Adrenal gland (tissue), 9 donors: ENCODE measurements at regions not wholly inside any gene's neighbourhood (a gene's known extent, or its start where the extent isn't known, plus 50 kb on each side); places are given as distances from the start of the nearest gene placed in this dataset.

Experiments used
- DNase-seq, 7 donors: peaks; one replicate each; pipeline ENCODE4 v3.0.0-alpha.2; 2019 to 2020
- H3K27ac ChIP-seq, 5 donors: fragments of 200-600 bp; sonication (generic) in 4 of 5; 1 replicate in 3 of 5; 2 replicates in 2 of 5; pipeline versions ENCODE4 v1.5.1 to v1.8.0; 2016 to 2020; ENCODE audit warnings: mild to moderate bottlenecking in 1 of 5
- H3K27me3 ChIP-seq: fragments of 200-600 bp; 2 replicates; pipeline ENCODE4 v1.8.0; 2021
- H3K36me3 ChIP-seq, 2 donors: fragments of 200-600 bp; replicated peaks in 1 of 2; 1 replicate in 1 of 2; 2 replicates in 1 of 2; pipeline versions ENCODE4 v1.5.1 to v1.8.0; 2018 to 2022
- H3K4me1 ChIP-seq, 2 donors: fragments of 200-600 bp; replicated peaks in 1 of 2; 1 replicate in 1 of 2; 2 replicates in 1 of 2; pipeline versions ENCODE4 v1.5.1 to v1.8.0; 2018 to 2021
- H3K4me3 ChIP-seq, 4 donors: fragments of 200-600 bp; sonication (generic) in 3 of 4; one replicate each; pipeline ENCODE4 v1.5.1; 2016 to 2018
- H3K9me3 ChIP-seq, 3 donors: fragments of 200-600 bp; sonication (generic) in 1 of 3; replicated peaks in 1 of 3; 1 replicate in 2 of 3; 2 replicates in 1 of 3; pipeline versions ENCODE4 v1.5.1 to v1.8.0; 2016 to 2021
- POLR2A ChIP-seq, 2 donors: fragments of 450-650 bp; IDR thresholded peaks; one replicate each; pipeline ENCODE4 v1.6.1; 2017; ENCODE audit warnings: antibody characterized with exemption in 2 of 2, mild to moderate bottlenecking in 2 of 2, moderate library complexity in 1 of 2
- WGBS, 4 donors: extraction: QIAGEN DNeasy Blood & Tissue Kit in 2 of 4; methylation state at CpG; one replicate each; pipeline versions ENCODE4 v1.1.5 to v1.1.7; 2013 to 2017; 5-methylcytosine and 5-hydroxymethylcytosine counted together
- intact Hi-C, 2 donors: fragments of 100-400 bp; cut with DNase I; formaldehyde crosslinking; loops; one replicate each; pipeline versions ENCODE4 v1.14.1 to v1.15.0; 2022 to 2023
- TF ChIP-seq, protein P1 (sequence below), 6 experiments: fragments of 450-650 bp in 4 of 6; fragments of 200-600 bp in 2 of 6; sonication (generic) in 1 of 6; IDR thresholded peaks; 1 replicate in 5 of 6; 2 replicates in 1 of 6; pipeline versions ENCODE4 v1.5.1 to v1.8.0; 2016 to 2021; ENCODE audit warnings: antibody characterized with exemption in 6 of 6, mild to moderate bottlenecking in 2 of 6, moderate library complexity in 1 of 6
- donor health status: healthy with polysubstance abuse.
- donor health status: Bipolar disorder and iron deficiency.
- donor health status: DM: yes; HTN: yes; CAD: no.
- donor health status: DM: no; HTN: no; CAD: no.
- donor health status: DM: no; HTN: no; CAD: no.

- Histone ChIP-seq H3K4me3 (no peak overlapping the region), H3K27me3 (no peaks in the 10 kb centered on the region), H3K9me3 (no peaks in the 10 kb centered on the region), H3K4me1 (no peaks in the 10 kb centered on the region), H3K27ac (no peak overlapping the region), H3K36me3 (no peaks in the 10 kb centered on the region)
- no peak for TF ChIP-seq POLR2A (IDR thresholded peaks at IDR 0.05)
- TF ChIP-seq, protein P1, sequence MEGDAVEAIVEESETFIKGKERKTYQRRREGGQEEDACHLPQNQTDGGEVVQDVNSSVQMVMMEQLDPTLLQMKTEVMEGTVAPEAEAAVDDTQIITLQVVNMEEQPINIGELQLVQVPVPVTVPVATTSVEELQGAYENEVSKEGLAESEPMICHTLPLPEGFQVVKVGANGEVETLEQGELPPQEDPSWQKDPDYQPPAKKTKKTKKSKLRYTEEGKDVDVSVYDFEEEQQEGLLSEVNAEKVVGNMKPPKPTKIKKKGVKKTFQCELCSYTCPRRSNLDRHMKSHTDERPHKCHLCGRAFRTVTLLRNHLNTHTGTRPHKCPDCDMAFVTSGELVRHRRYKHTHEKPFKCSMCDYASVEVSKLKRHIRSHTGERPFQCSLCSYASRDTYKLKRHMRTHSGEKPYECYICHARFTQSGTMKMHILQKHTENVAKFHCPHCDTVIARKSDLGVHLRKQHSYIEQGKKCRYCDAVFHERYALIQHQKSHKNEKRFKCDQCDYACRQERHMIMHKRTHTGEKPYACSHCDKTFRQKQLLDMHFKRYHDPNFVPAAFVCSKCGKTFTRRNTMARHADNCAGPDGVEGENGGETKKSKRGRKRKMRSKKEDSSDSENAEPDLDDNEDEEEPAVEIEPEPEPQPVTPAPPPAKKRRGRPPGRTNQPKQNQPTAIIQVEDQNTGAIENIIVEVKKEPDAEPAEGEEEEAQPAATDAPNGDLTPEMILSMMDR (IDR thresholded peaks at IDR 0.05), result no peak
- no peak for DNase-seq
- WGBS, 4 donors, result 74 to 94% (median 85%) methylated on average over 1 of the region's 1 CpG
- intact Hi-C loops, result no loop called here
These were observed 659.4 kb upstream of the C9orf72 start for GRCh38 chr9:28232686-28233085.

DNA sequence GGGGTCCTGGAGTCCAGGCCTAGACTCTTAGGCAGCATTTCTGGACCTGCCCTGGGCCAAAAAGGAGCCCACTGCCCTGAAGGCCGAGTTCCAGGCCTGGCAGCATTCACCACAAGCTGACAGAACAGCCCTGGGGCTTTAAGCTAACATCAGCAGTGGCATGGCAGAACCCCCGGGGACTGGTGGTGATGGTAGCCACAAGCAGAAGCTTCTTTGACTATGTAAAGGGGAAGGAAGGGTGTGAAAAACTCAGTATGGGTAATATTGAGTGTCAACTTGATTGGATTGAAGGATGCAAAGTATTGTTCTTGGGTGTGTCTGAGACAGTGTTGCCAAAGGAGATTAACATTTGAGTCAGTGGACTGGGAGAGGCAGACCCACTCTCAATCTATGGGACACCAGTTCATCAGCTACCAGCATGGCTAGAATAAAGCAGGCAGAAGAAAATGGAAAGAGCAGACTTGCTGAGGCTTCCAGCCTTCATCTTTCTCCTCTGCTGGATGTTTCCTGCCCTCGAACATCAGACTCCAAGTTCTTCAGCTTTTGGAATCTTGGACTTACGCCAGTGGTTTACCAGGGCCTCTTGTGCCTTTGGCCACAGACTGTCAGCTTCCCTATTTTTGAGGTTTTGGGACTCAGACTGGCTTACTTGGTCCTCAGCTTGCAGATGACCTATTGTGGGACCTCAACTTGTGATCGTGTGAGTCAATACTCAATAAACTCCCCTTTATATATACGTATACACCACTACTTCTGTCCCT is 661.0 kb upstream of the C9orf72 start:
- no peak for DNase-seq
- Histone ChIP-seq H3K36me3 (no peaks in the 10 kb centered on the region), H3K9me3 (no peaks in the 10 kb centered on the region), H3K4me3 (no peak overlapping the region), H3K4me1 (no peaks in the 10 kb centered on the region), H3K27me3 (no peaks in the 10 kb centered on the region), H3K27ac (no peak overlapping the region)
- intact Hi-C loops, result no loop called here
- WGBS, 4 donors, result 64 to 76% (median 72%) methylated on average over 5 to 6 of the region's 6 CpGs
- TF ChIP-seq POLR2A (IDR thresholded peaks at IDR 0.05), result no peak
- TF ChIP-seq, protein P1 (IDR thresholded peaks at IDR 0.05), result no peak

- no peaks in the 10 kb centered on the region for H3K36me3 ChIP-seq
- intact Hi-C loops, result no loop called here
- H3K4me1 ChIP-seq, result no peaks in the 10 kb centered on the region
- no peaks in the 10 kb centered on the region for H3K27me3 ChIP-seq
- TF ChIP-seq POLR2A (IDR thresholded peaks at IDR 0.05), result no peak
- TF ChIP-seq, protein P1 (IDR thresholded peaks at IDR 0.05), result no peak
- H3K27ac ChIP-seq, result no peak overlapping the region
- 53 to 75% (median 56%) methylated on average over 1 of the region's 1 CpG for WGBS, 4 donors
- H3K4me3 ChIP-seq, result no peak overlapping the region
- no peak for DNase-seq
- no peaks in the 10 kb centered on the region for H3K9me3 ChIP-seq
These were observed 661.6 kb upstream of the C9orf72 start for GRCh38 chr9:28234894-28235277.

DNA sequence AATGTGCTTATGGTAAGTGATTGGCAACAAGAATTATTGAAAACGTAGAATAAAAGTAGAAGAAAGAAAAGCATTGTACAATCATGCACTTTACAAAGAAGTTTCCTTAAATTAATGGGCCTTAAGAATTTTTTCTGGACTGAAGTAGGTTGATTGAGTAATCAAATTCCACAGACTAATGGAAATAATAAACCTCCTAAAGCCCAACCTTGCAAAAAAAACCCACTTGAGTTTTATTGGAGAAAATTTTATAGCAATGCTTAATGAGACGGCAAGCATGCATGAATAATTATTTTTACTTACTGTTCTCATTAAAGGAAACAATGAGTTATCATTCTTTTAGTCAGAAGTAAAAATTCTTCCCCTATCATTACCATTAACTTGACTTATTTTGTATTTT is 676.1 kb upstream of the C9orf72 start:
- Histone ChIP-seq H3K4me3 (no peak overlapping the region), H3K9me3 (no peaks in the 10 kb centered on the region), H3K4me1 (no peaks in the 10 kb centered on the region), H3K27ac (no peak overlapping the region), H3K27me3 (no peaks in the 10 kb centered on the region), H3K36me3 (no peaks in the 10 kb centered on the region)
- intact Hi-C loops, result no loop called here
- WGBS, 4 donors, result 42 to 65% (median 49%) methylated on average over 2 of the region's 2 CpGs
- DNase-seq, result no peak
- TF ChIP-seq, protein P1 (IDR thresholded peaks at IDR 0.05), result no peak
- TF ChIP-seq POLR2A (IDR thresholded peaks at IDR 0.05), result no peak
